Endothelial cell of umbilical vein (primary cell): ENCODE measurements at regions not wholly inside any gene's neighbourhood (a gene's known extent, or its start where the extent isn't known, plus 50 kb on each side); places are given as distances from the start of the nearest gene placed in this dataset.

Experiments used
- BruUV-seq: library from RNA; stranded (reverse); fragments of 400-500 nt; replicated peaks from 2 replicates; lab custom pipeline; 2021; lab: Mats Ljungman, UMichigan
- CTCF ChIA-PET: fragments of 300-600, 350-600 bp; sonication (Branson Sonifier 250); formaldehyde crosslinking; loops from one replicate; lab custom pipeline; 2021; ENCODE audit warnings: antibody characterized with exemption, inconsistent platforms; lab: Charles Lee
- POLR2A ChIA-PET: fragments of 300-600, 350-600 bp; sonication (Branson Sonifier 250); formaldehyde crosslinking; loops from one replicate; lab custom pipeline; 2021; ENCODE audit warnings: antibody characterized with exemption, inconsistent platforms; lab: Charles Lee
- DNase-seq: peaks from one replicate; pipeline ENCODE4 v3.0.0-alpha.2; 2011; ENCODE audit warnings: low read depth, low spot score
- FAIRE-seq: peaks from 2 replicates; lab custom pipeline; 2011; peaks lifted over from hg19 to GRCh38; lab: Jason Lieb, UNC
- H2AFZ ChIP-seq: 2 replicates; pipeline ENCODE4 v1.6.0; 2012; ENCODE audit warnings: low read depth, low read length, control low read depth, inconsistent platforms
- H3K27ac ChIP-seq: 2 replicates; pipeline ENCODE4 v1.5.1; 2011; ENCODE audit warnings: low read depth, mild to moderate bottlenecking, control low read depth, low read length, moderate library complexity; ENCODE audit not compliant: insufficient read depth
- H3K27me3 ChIP-seq, 2 experiments: 2 replicates each; pipeline versions ENCODE4 v1.6.0 to v1.6.1; 2011; ENCODE audit warnings: low read length in 2 of 2, mixed read lengths in 1 of 2; ENCODE audit not compliant: control insufficient read depth in 2 of 2, insufficient read depth in 2 of 2
- H3K36me3 ChIP-seq, 2 experiments: 2 replicates in 1 of 2; 3 replicates in 1 of 2; pipeline ENCODE4 v1.5.1; 2011; ENCODE audit warnings: low read length in 2 of 2, mild to moderate bottlenecking in 1 of 2, moderate library complexity in 1 of 2; ENCODE audit not compliant: control insufficient read depth in 2 of 2, insufficient read depth in 2 of 2; ENCODE audit errors: extremely low read depth in 1 of 2
- H3K4me1 ChIP-seq: 3 replicates; pipeline ENCODE4 v1.5.1; 2011; ENCODE audit warnings: mild to moderate bottlenecking, low read length; ENCODE audit not compliant: control insufficient read depth, insufficient read depth; ENCODE audit errors: extremely low read depth
- H3K4me2 ChIP-seq: 2 replicates; pipeline ENCODE4 v1.6.1; 2011; ENCODE audit warnings: low read length, control low read depth, mixed read lengths; ENCODE audit not compliant: insufficient read depth
- H3K4me3 ChIP-seq, 3 experiments: fragments of 200-600 bp in 1 of 3; sonication (generic), shearing (Covaris generic) in 1 of 3; replicated peaks in 1 of 3; 2 replicates each; pipeline ENCODE4 v1.5.1; 2011 to 2016; ENCODE audit warnings: control low read depth in 3 of 3, low read length in 3 of 3, mild to moderate bottlenecking in 2 of 3, inconsistent platforms in 1 of 3, low read depth in 1 of 3, moderate library complexity in 1 of 3; ENCODE audit not compliant: insufficient read depth in 1 of 3
- H3K79me2 ChIP-seq: 2 replicates; pipeline ENCODE4 v1.6.0; 2012; ENCODE audit warnings: low read length, inconsistent platforms; ENCODE audit not compliant: control insufficient read depth, insufficient read depth
- H3K9ac ChIP-seq: replicated peaks from 2 replicates; pipeline ENCODE3; 2011; ENCODE audit warnings: low read length, control low read depth; ENCODE audit not compliant: insufficient read depth; ENCODE audit errors: extremely low read depth
- H3K9me1 ChIP-seq: replicated peaks from 3 replicates; pipeline ENCODE4 v1.6.0; 2011; ENCODE audit warnings: mild to moderate bottlenecking, low read length; ENCODE audit not compliant: control insufficient read depth, insufficient read depth; ENCODE audit errors: extremely low read depth
- H3K9me3 ChIP-seq: replicated peaks from 2 replicates; pipeline ENCODE4 v1.5.1; 2012; ENCODE audit warnings: low read length, inconsistent platforms; ENCODE audit not compliant: control insufficient read depth, insufficient read depth
- H4K20me1 ChIP-seq: replicated peaks from 2 replicates; pipeline ENCODE3; 2011; ENCODE audit warnings: mild to moderate bottlenecking, low read length; ENCODE audit not compliant: control insufficient read depth, insufficient read depth; ENCODE audit errors: extremely low read depth
- CTCF ChIP-seq, 2 donors: IDR thresholded peaks; 1 replicate in 1 of 2; 2 replicates in 1 of 2; pipeline ENCODE4 v1.5.1; 2011; ENCODE audit warnings: low read length in 2 of 2, mild to moderate bottlenecking in 2 of 2, moderate library complexity in 2 of 2, control low read depth in 1 of 2, inconsistent platforms in 1 of 2, low read depth in 1 of 2; ENCODE audit not compliant: insufficient read depth in 1 of 2; ENCODE audit errors: extremely low read depth in 1 of 2
- EZH2 ChIP-seq: IDR thresholded peaks from 2 replicates; pipeline ENCODE4 v1.6.1; 2012; ENCODE audit warnings: borderline replicate concordance, low read depth, mild to moderate bottlenecking, moderate library complexity, low read length, inconsistent platforms; ENCODE audit not compliant: severe bottlenecking
- FOS ChIP-seq: IDR thresholded peaks from 2 replicates; pipeline ENCODE4 v1.6.1; 2011; ENCODE audit warnings: mild to moderate bottlenecking, low read length, moderate library complexity, borderline replicate concordance; ENCODE audit not compliant: insufficient read depth
- GATA2 ChIP-seq: IDR thresholded peaks from 2 replicates; pipeline ENCODE4 v1.7.0; 2011; ENCODE audit warnings: low read depth, mild to moderate bottlenecking, moderate library complexity, mixed read lengths, low read length; ENCODE audit not compliant: insufficient read length, insufficient read depth
- JUN ChIP-seq: IDR thresholded peaks from 2 replicates; pipeline ENCODE4 v1.6.1; 2011; ENCODE audit warnings: borderline replicate concordance, low read depth; ENCODE audit not compliant: insufficient read length, insufficient read depth
- MAX ChIP-seq: IDR thresholded peaks from 2 replicates; pipeline ENCODE4 v1.6.1; 2011; ENCODE audit not compliant: insufficient read depth, insufficient read length
- MYC ChIP-seq: IDR thresholded peaks from one replicate; pipeline ENCODE4 v1.6.1; 2011; ENCODE audit warnings: mild to moderate bottlenecking, low read depth, low read length
- POLR2A ChIP-seq: IDR thresholded peaks from 2 replicates; pipeline ENCODE4 v1.6.1; 2012; ENCODE audit warnings: low read depth, mild to moderate bottlenecking, control low read depth, low read length
- POLR2AphosphoS5 ChIP-seq: IDR thresholded peaks from 2 replicates; pipeline ENCODE4 v1.6.1; 2012; ENCODE audit warnings: low read depth, mild to moderate bottlenecking, control low read depth, low read length, moderate library complexity; ENCODE audit not compliant: insufficient read depth
- dilution Hi-C: fragments of 300-500 bp; cut with MboI; formaldehyde crosslinking; loops from one replicate; pipeline ENCODE4 v1.15.0; 2019; ENCODE audit warnings: low sequenced_read_pairs; ENCODE audit not compliant: extremely low pct_ligation_motif_present
- intact Hi-C: fragments of 100-400 bp; cut with micrococcal nuclease; formaldehyde crosslinking; loops from one replicate; pipeline ENCODE4 v1.10.0; 2022

- H3K9ac ChIP-seq, result no peak overlapping the region
- H3K27me3 ChIP-seq, result no peaks in the 10 kb centered on the region
- H3K4me2 ChIP-seq, result no peak overlapping the region
- H3K4me1 ChIP-seq, result no peaks in the 10 kb centered on the region
- ChIA-PET POLR2A (no interaction called here), CTCF (no interaction called here)
- no peaks in the 10 kb centered on the region for H3K9me1 ChIP-seq
- no peak overlapping the region for H3K4me3 ChIP-seq
- no peak for FAIRE-seq
- dilution Hi-C loops, result no loop called here
- BruUV-seq, result no TSS peak
- H3K36me3 ChIP-seq, result no peaks in the 10 kb centered on the region
- H3K9me3 ChIP-seq, result peaks cover 2% of the 10 kb centered on the region
- no peak for DNase-seq
- intact Hi-C loops, result no loop called here
- H4K20me1 ChIP-seq, result no peaks in the 10 kb centered on the region
- H2AFZ ChIP-seq, result no peak overlapping the region
- no peaks in the 10 kb centered on the region for H3K79me2 ChIP-seq
- no peak overlapping the region for H3K27ac ChIP-seq
- TF ChIP-seq MYC, result no peak
- no peak for TF ChIP-seq CTCF (IDR thresholded peaks at IDR 0.05; ENCODE audit: extremely low read depth in 1 of 2, insufficient read depth in 1 of 2, low read depth in 1 of 2, low read length in 2 of 2)
- no peak for TF ChIP-seq POLR2A
- no peak for TF ChIP-seq MAX
- no peak for TF ChIP-seq EZH2
- TF ChIP-seq JUN, result no peak
- TF ChIP-seq FOS, result no peak
- TF ChIP-seq POLR2AphosphoS5, result no peak
- TF ChIP-seq GATA2, result no peak
Measured at GRCh38 chr3:166759736-166760513, 620.2 kb downstream of the ZBBX start.
